CD4-positive, alpha-beta T cell (primary cell): ENCODE measurements at regions not wholly inside any gene's neighbourhood (a gene's known extent, or its start where the extent isn't known, plus 50 kb on each side); places are given as distances from the start of the nearest gene placed in this dataset.

ENCODE experiments used
- ATAC-seq: fragments of 200-7000 bp; cut with Tn5 transposase; one replicate; pipeline ENCODE4 v1.10.0; 2022; ENCODE audit warnings: mild to moderate bottlenecking; ENCODE audit not compliant: poor library complexity
- CTCF ChIA-PET: fragments of 350-600 bp; sonication (Branson Sonifier 250); formaldehyde crosslinking; loops from one replicate; lab custom pipeline; 2021; ENCODE audit warnings: antibody characterized with exemption, inconsistent platforms; lab: Charles Lee
- POLR2A ChIA-PET: fragments of 350-600 bp; sonication (Branson Sonifier 250); formaldehyde crosslinking; loops from one replicate; lab custom pipeline; 2021; ENCODE audit warnings: antibody characterized with exemption, inconsistent platforms; lab: Charles Lee
- DNase-seq, 14 experiments: peaks; one replicate each; pipeline ENCODE4 v3.0.0-alpha.2; 2013 to 2020; ENCODE audit warnings: mixed read lengths in 2 of 14
- H3K27ac ChIP-seq, 2 donors: one replicate each; pipeline versions ENCODE4 v1.5.1 to v1.7.0; 2013; ENCODE audit warnings: low read length in 2 of 2, low read depth in 1 of 2, mild to moderate bottlenecking in 1 of 2
- H3K27me3 ChIP-seq, 2 experiments: 1 replicate in 1 of 2; 2 replicates in 1 of 2; pipeline versions ENCODE4 v1.6.1 to v1.7.0; 2013; ENCODE audit warnings: low read length in 2 of 2, control low read depth in 1 of 2, mild to moderate bottlenecking in 1 of 2, moderate library complexity in 1 of 2; ENCODE audit not compliant: insufficient read depth in 2 of 2, control insufficient read depth in 1 of 2
- H3K36me3 ChIP-seq: one replicate; pipeline ENCODE4 v1.6.1; 2013; ENCODE audit warnings: low read length, control low read depth; ENCODE audit not compliant: insufficient read depth
- H3K4me1 ChIP-seq: one replicate; pipeline ENCODE4 v1.6.1; 2013; ENCODE audit warnings: low read length, control low read depth; ENCODE audit not compliant: insufficient read depth
- H3K4me3 ChIP-seq: one replicate; pipeline ENCODE4 v1.5.1; 2013; ENCODE audit warnings: mild to moderate bottlenecking, low read length, moderate library complexity
- H3K9me3 ChIP-seq, 2 experiments: 1 replicate in 1 of 2; 2 replicates in 1 of 2; pipeline versions ENCODE4 v1.6.1 to v1.7.0; 2013; ENCODE audit warnings: low read length in 2 of 2, mild to moderate bottlenecking in 2 of 2, control low read depth in 1 of 2, moderate library complexity in 1 of 2; ENCODE audit not compliant: control insufficient read depth in 1 of 2, insufficient read depth in 1 of 2
- H3K27ac Mint-ChIP-seq: one replicate; pipeline ENCODE4 v1.8.0; 2020; ENCODE audit warnings: mixed read lengths
- H3K27me3 Mint-ChIP-seq: one replicate; pipeline ENCODE4 v1.8.0; 2021; ENCODE audit warnings: mixed read lengths
- H3K36me3 Mint-ChIP-seq: one replicate; pipeline ENCODE4 v1.8.0; 2021; ENCODE audit warnings: low read depth, mixed read lengths
- H3K4me1 Mint-ChIP-seq: one replicate; pipeline ENCODE4 v1.8.0; 2021; ENCODE audit warnings: low read depth, mixed read lengths
- H3K4me3 Mint-ChIP-seq: one replicate; pipeline ENCODE4 v1.8.0; 2020; ENCODE audit warnings: mild to moderate bottlenecking, mixed read lengths
- H3K9me3 Mint-ChIP-seq: one replicate; pipeline ENCODE4 v1.8.0; 2020; ENCODE audit warnings: mixed read lengths
- intact Hi-C, 2 experiments: fragments of 100-400 bp; cut with DNase I in 1 of 2; cut with micrococcal nuclease in 1 of 2; formaldehyde crosslinking; loops; one replicate each; pipeline versions ENCODE4 v1.15.1 to v1.9.0; 2023 to 2025; cut with DNase I, micrococcal nuclease
- TF ChIP-seq, protein P1 (sequence below): fragments of 200-600 bp; IDR thresholded peaks from one replicate; pipeline ENCODE4 v1.8.0; 2022; ENCODE audit warnings: antibody characterized with exemption, mild to moderate bottlenecking

GRCh38 chr5:109971968-109972367 lies 282.2 kb downstream of the MAN2A1 start:
- ATAC-seq (no peak), DNase-seq (no peak)
- Mint-ChIP-seq H3K27ac (no peak overlapping the region), H3K36me3 (no peaks in the 10 kb centered on the region), H3K4me3 (no peak overlapping the region), H3K9me3 (peaks cover 2% of the 10 kb centered on the region), H3K4me1 (peaks cover 12% of the 10 kb centered on the region), H3K27me3 (no peaks in the 10 kb centered on the region)
- no peak overlapping the region for H3K4me3 ChIP-seq
- no peak overlapping the region for H3K27ac ChIP-seq
- ChIA-PET POLR2A (interaction anchor here (1.1 kb wide), 1 partner anchor 50 kb away, joined by 4 read pairs; no protein-coding TSS in a partner anchor), CTCF (no interaction called here)
- no peaks in the 10 kb centered on the region for H3K36me3 ChIP-seq
- no peaks in the 10 kb centered on the region for H3K9me3 ChIP-seq
- TF ChIP-seq, protein P1, sequence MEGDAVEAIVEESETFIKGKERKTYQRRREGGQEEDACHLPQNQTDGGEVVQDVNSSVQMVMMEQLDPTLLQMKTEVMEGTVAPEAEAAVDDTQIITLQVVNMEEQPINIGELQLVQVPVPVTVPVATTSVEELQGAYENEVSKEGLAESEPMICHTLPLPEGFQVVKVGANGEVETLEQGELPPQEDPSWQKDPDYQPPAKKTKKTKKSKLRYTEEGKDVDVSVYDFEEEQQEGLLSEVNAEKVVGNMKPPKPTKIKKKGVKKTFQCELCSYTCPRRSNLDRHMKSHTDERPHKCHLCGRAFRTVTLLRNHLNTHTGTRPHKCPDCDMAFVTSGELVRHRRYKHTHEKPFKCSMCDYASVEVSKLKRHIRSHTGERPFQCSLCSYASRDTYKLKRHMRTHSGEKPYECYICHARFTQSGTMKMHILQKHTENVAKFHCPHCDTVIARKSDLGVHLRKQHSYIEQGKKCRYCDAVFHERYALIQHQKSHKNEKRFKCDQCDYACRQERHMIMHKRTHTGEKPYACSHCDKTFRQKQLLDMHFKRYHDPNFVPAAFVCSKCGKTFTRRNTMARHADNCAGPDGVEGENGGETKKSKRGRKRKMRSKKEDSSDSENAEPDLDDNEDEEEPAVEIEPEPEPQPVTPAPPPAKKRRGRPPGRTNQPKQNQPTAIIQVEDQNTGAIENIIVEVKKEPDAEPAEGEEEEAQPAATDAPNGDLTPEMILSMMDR: no peak
- H3K27me3 ChIP-seq: no peaks in the 10 kb centered on the region
- no peaks in the 10 kb centered on the region for H3K4me1 ChIP-seq
- intact Hi-C loops: no loop called here

GRCh38 chr5:109981979-109982378 lies 292.3 kb downstream of the MAN2A1 start:
- no peak overlapping the region for H3K27ac Mint-ChIP-seq
- no peaks in the 10 kb centered on the region for H3K36me3 Mint-ChIP-seq
- TF ChIP-seq, protein P1: no peak
- Histone ChIP-seq H3K4me1 (no peaks in the 10 kb centered on the region), H3K27ac (no peak overlapping the region), H3K4me3 (no peak overlapping the region), H3K27me3 (no peaks in the 10 kb centered on the region), H3K36me3 (no peaks in the 10 kb centered on the region), H3K9me3 (no peaks in the 10 kb centered on the region)
- H3K27me3 Mint-ChIP-seq: no peaks in the 10 kb centered on the region
- ChIA-PET POLR2A (interaction anchor here (1.3 kb wide), 1 partner anchor 58 kb away, joined by 4 read pairs; no protein-coding TSS in a partner anchor), CTCF (no interaction called here)
- no peaks in the 10 kb centered on the region for H3K4me1 Mint-ChIP-seq
- H3K4me3 Mint-ChIP-seq: no peak overlapping the region
- ATAC-seq (no peak), DNase-seq (no peak)
- no peaks in the 10 kb centered on the region for H3K9me3 Mint-ChIP-seq
- intact Hi-C loops: no loop called here

DNA sequence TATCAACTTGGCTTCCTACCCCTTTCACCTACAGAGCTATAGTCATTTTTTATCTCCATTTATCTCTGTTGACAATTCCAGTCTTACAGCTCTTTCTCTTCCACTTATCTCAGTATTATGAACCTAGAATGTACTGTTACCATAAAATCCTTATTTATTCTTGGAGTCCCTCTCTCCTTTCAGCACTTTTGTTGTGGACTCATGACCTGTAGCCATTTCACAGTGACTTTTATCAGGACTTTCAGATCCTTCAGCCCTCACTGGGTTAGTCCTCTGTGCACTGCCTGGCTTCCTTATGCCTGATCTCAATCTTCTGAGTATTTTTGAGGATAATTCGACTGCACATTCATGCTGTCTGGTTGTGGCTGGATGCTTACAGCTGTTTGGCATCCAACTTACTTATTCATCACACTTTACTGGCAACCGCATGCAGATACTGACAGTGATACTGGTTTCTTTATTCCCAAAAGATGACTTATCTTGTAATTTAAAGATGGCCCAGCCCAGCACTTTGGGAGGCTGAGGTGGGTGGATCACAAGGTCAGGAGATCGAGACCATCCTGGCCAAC lies 293.3 kb downstream of the MAN2A1 start:
- Histone ChIP-seq H3K36me3 (no peaks in the 10 kb centered on the region), H3K27me3 (no peaks in the 10 kb centered on the region), H3K9me3 (no peaks in the 10 kb centered on the region), H3K27ac (no peak overlapping the region), H3K4me3 (no peak overlapping the region), H3K4me1 (no peaks in the 10 kb centered on the region)
- no peak overlapping the region for H3K27ac Mint-ChIP-seq
- no peak for DNase-seq
- ATAC-seq: no peak
- H3K4me1 Mint-ChIP-seq: no peaks in the 10 kb centered on the region
- H3K4me3 Mint-ChIP-seq: no peak overlapping the region
- no peaks in the 10 kb centered on the region for H3K36me3 Mint-ChIP-seq
- intact Hi-C loops: no loop called here
- ChIA-PET POLR2A (no interaction called here), CTCF (no interaction called here)
- no peaks in the 10 kb centered on the region for H3K27me3 Mint-ChIP-seq
- H3K9me3 Mint-ChIP-seq: no peaks in the 10 kb centered on the region
- TF ChIP-seq, protein P1: no peak
